Peyer's patch (tissue), 4 donors: ENCODE measurements at regions not wholly inside any gene's neighbourhood (a gene's known extent, or its start where the extent isn't known, plus 50 kb on each side); places are given as distances from the start of the nearest gene placed in this dataset.

Source experiments
- CTCF ChIP-seq, 6 experiments: fragments of 450-650 bp in 4 of 6; fragments of 200-600 bp in 2 of 6; sonication (generic) in 1 of 6; IDR thresholded peaks; one replicate each; pipeline ENCODE4 v1.5.1; 2017 to 2019; ENCODE audit warnings: antibody characterized with exemption in 6 of 6, mild to moderate bottlenecking in 3 of 6, moderate library complexity in 1 of 6
- POLR2A ChIP-seq, 2 donors: fragments of 450-650 bp; IDR thresholded peaks; one replicate each; pipeline ENCODE4 v1.5.1; 2017; ENCODE audit warnings: antibody characterized with exemption in 2 of 2, mild to moderate bottlenecking in 2 of 2, moderate library complexity in 2 of 2

- no peak for TF ChIP-seq CTCF (IDR thresholded peaks at IDR 0.05)
- TF ChIP-seq POLR2A (IDR thresholded peaks at IDR 0.05), result no peak
These were observed 128.2 kb upstream of the SLC7A14 start for GRCh38 chr3:170714122-170714521.
